ENCODE measurements at regions not wholly inside any gene's neighbourhood (a gene's known extent, or its start where the extent isn't known, plus 50 kb on each side); places are given as distances from the start of the nearest gene placed in this dataset.

- peak; percentile 56 for DNase-seq (ENCODE audit: low spot score)
Observed at GRCh38 chr20:24337069-24337468, 132.4 kb upstream of the SYNDIG1 start.

GRCh38 chr20:24334830-24335229 lies 134.6 kb upstream of the SYNDIG1 start:
- DNase-seq (ENCODE audit: low spot score) = no peak

GRCh38 chr20:24332956-24333355 lies 136.5 kb upstream of the SYNDIG1 start:
- DNase-seq (ENCODE audit: low spot score) = no peak

GRCh38 chr20:24331939-24332338 lies 137.5 kb upstream of the SYNDIG1 start:
- DNase-seq (ENCODE audit: low spot score) = no peak

GRCh38 chr20:24328901-24329300 lies 140.5 kb upstream of the SYNDIG1 start:
- DNase-seq (ENCODE audit: low spot score) = no peak

GRCh38 chr20:24321973-24322372 lies 147.5 kb upstream of the SYNDIG1 start:
- DNase-seq (ENCODE audit: low spot score) = no peak

- no peak for DNase-seq (ENCODE audit: low spot score)
Observed at GRCh38 chr20:24318569-24319352, 150.7 kb upstream of the SYNDIG1 start.

GRCh38 chr20:24317224-24317623 lies 152.2 kb upstream of the SYNDIG1 start:
- no peak for DNase-seq (ENCODE audit: low spot score)

- peak; percentile 48 for DNase-seq (ENCODE audit: low spot score)
Observed at GRCh38 chr20:24316731-24317130, 152.7 kb upstream of the SYNDIG1 start.

- DNase-seq (ENCODE audit: low spot score) = no peak
Observed at GRCh38 chr20:24314053-24314452, 155.4 kb upstream of the SYNDIG1 start.

- DNase-seq (ENCODE audit: low spot score) = peak; percentile 93
Observed at GRCh38 chr20:24309596-24309995, 159.8 kb upstream of the SYNDIG1 start.

GRCh38 chr20:24305371-24305770 lies 164.1 kb upstream of the SYNDIG1 start:
- no peak for DNase-seq (ENCODE audit: low spot score)

- no peak for DNase-seq (ENCODE audit: low spot score)
Observed at GRCh38 chr20:24304291-24304690, 165.1 kb upstream of the SYNDIG1 start.

GRCh38 chr20:24303393-24304170 lies 165.8 kb upstream of the SYNDIG1 start:
- DNase-seq (ENCODE audit: low spot score) = peak; percentile 18

GRCh38 chr20:24297993-24298392 lies 171.4 kb upstream of the SYNDIG1 start:
- no peak for DNase-seq (ENCODE audit: low spot score)

GRCh38 chr20:24296477-24297261 lies 172.8 kb upstream of the SYNDIG1 start:
- DNase-seq (ENCODE audit: low spot score) = peak; percentile 57

- no peak for DNase-seq (ENCODE audit: low spot score)
Observed at GRCh38 chr20:24291014-24291413, 178.4 kb upstream of the SYNDIG1 start.

- DNase-seq (ENCODE audit: low spot score) = no peak
Observed at GRCh38 chr20:24289737-24290481, 179.5 kb upstream of the SYNDIG1 start.

GRCh38 chr20:24283186-24283585 lies 186.2 kb upstream of the SYNDIG1 start:
- no peak for DNase-seq (ENCODE audit: low spot score)

GRCh38 chr20:24277196-24277595 lies 192.2 kb upstream of the SYNDIG1 start:
- no peak for DNase-seq (ENCODE audit: low spot score)

GRCh38 chr20:24275946-24276705 lies 193.3 kb upstream of the SYNDIG1 start:
- no peak for DNase-seq (ENCODE audit: low spot score)
